Ectodermal cell (in vitro differentiated cells): ENCODE measurements at regions not wholly inside any gene's neighbourhood (a gene's known extent, or its start where the extent isn't known, plus 50 kb on each side); places are given as distances from the start of the nearest gene placed in this dataset.
"Not testable (repeated sequence)": the region's sequence is repeated elsewhere in the genome, so short reads cannot be mapped to it uniquely, and the experiment has no call there.

Source experiments
- H3K27ac ChIP-seq: 2 replicates; pipeline ENCODE4 v1.7.0; 2013; ENCODE audit warnings: mild to moderate bottlenecking, low read depth, low read length; ENCODE audit not compliant: insufficient read depth, poor library complexity, severe bottlenecking
- H3K27me3 ChIP-seq: 2 replicates; pipeline ENCODE4 v1.7.0; 2013; ENCODE audit warnings: mild to moderate bottlenecking, low read length; ENCODE audit not compliant: insufficient read depth, control insufficient read depth, poor library complexity, severe bottlenecking
- H3K36me3 ChIP-seq: one replicate; pipeline ENCODE4 v1.7.0; 2013; ENCODE audit warnings: low read length; ENCODE audit not compliant: control insufficient read depth, insufficient read depth
- H3K4me1 ChIP-seq: one replicate; pipeline ENCODE4 v1.7.0; 2013; ENCODE audit warnings: low read length; ENCODE audit not compliant: control insufficient read depth, insufficient read depth
- H3K4me3 ChIP-seq: 2 replicates; pipeline ENCODE4 v1.7.0; 2013; ENCODE audit warnings: low read depth, low read length, control low read depth; ENCODE audit not compliant: insufficient read depth
- H3K9me3 ChIP-seq: 2 replicates; pipeline ENCODE4 v1.7.0; 2013; ENCODE audit warnings: mild to moderate bottlenecking, low read length, moderate library complexity; ENCODE audit not compliant: control insufficient read depth
- WGBS, 2 experiments: methylation state at CpG; one replicate each; pipeline ENCODE4 v1.1.7; 2013; ENCODE audit warnings: missing lambda C conversion rate in 2 of 2; 5-methylcytosine and 5-hydroxymethylcytosine counted together

DNA sequence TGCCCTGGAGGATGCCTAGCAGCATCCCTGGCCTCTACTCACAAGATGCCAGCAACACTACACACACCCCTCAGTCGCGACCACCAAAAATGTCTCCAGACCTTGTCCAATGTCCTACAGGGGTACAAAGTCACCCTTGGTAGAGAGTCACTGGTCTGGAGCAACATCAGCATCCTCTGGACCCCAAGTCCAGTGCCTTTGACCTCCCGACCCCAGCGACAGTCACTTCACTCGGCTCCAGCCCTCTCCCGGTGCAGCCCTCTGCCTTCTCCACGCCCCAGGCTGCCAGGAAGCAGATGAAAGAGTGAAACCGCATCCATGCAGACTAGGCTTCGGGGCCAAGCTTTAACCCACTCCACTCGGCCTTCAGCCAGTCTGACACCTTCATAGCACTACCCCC is 92.0 kb upstream of the SRSF6 start:
- no peaks in the 10 kb centered on the region for H3K9me3 ChIP-seq
- 82 to 83% methylated on average over 10 of the region's 10 CpGs for WGBS, 2 experiments
- no peaks in the 10 kb centered on the region for H3K4me1 ChIP-seq
- no peak overlapping the region for H3K27ac ChIP-seq
- no peak overlapping the region for H3K4me3 ChIP-seq
- H3K27me3 ChIP-seq: no peaks in the 10 kb centered on the region
- no peaks in the 10 kb centered on the region for H3K36me3 ChIP-seq

DNA sequence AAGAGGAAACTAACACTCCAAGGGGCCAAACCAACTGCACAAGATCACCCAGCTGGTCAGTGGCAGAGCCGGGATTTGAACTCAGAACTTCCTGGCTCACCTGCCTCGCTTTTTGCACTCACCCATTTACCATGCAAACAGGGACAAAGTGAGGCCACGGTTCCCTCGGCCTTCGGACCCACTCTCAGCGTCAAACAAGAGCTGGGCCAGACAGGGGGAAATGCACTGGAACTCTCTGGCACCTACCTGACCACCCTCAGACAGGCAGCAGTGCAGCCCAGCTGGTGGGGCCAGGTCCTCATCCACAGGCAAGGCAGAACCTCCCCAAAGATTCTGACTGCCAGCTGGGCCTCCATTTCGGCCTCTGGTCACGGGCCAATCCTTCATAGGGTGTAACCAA is 93.7 kb upstream of the SRSF6 start:
- Histone ChIP-seq H3K27me3 (no peaks in the 10 kb centered on the region), H3K4me1 (no peaks in the 10 kb centered on the region), H3K9me3 (no peaks in the 10 kb centered on the region), H3K4me3 (no peak overlapping the region), H3K36me3 (no peaks in the 10 kb centered on the region), H3K27ac (no peak overlapping the region)
- WGBS, 2 experiments: 91 to 94% methylated on average over 8 of the region's 8 CpGs

GRCh38 chr20:43363506-43363905 is 94.2 kb upstream of the SRSF6 start:
- H3K36me3 ChIP-seq: no peaks in the 10 kb centered on the region
- H3K9me3 ChIP-seq: no peaks in the 10 kb centered on the region
- no peaks in the 10 kb centered on the region for H3K27me3 ChIP-seq
- no peaks in the 10 kb centered on the region for H3K4me1 ChIP-seq
- 87 to 91% methylated on average over 13 of the region's 13 CpGs for WGBS, 2 experiments
- no peak overlapping the region for H3K4me3 ChIP-seq
- H3K27ac ChIP-seq: no peak overlapping the region

- H3K4me1 ChIP-seq: no peaks in the 10 kb centered on the region
- H3K9me3 ChIP-seq: no peaks in the 10 kb centered on the region
- H3K4me3 ChIP-seq: no peak overlapping the region
- no peaks in the 10 kb centered on the region for H3K36me3 ChIP-seq
- WGBS, 2 experiments: 90 to 92% methylated on average over 4 of the region's 4 CpGs
- H3K27ac ChIP-seq: no peak overlapping the region
- no peaks in the 10 kb centered on the region for H3K27me3 ChIP-seq
Observed at GRCh38 chr20:43361526-43361925, 96.2 kb upstream of the SRSF6 start.

GRCh38 chr20:43360016-43360415 is 97.7 kb upstream of the SRSF6 start:
- no peak overlapping the region for H3K27ac ChIP-seq
- H3K4me3 ChIP-seq: no peak overlapping the region
- no peaks in the 10 kb centered on the region for H3K36me3 ChIP-seq
- H3K4me1 ChIP-seq: no peaks in the 10 kb centered on the region
- H3K27me3 ChIP-seq: no peaks in the 10 kb centered on the region
- H3K9me3 ChIP-seq: no peaks in the 10 kb centered on the region
- WGBS, 2 experiments: 90 to 91% methylated on average over 8 of the region's 8 CpGs

GRCh38 chr20:43358811-43359210 is 98.9 kb upstream of the SRSF6 start:
- H3K4me1 ChIP-seq: no peaks in the 10 kb centered on the region
- H3K9me3 ChIP-seq: no peaks in the 10 kb centered on the region
- 87 to 97% methylated on average over 2 of the region's 2 CpGs for WGBS, 2 experiments
- no peak overlapping the region for H3K27ac ChIP-seq
- no peaks in the 10 kb centered on the region for H3K36me3 ChIP-seq
- H3K4me3 ChIP-seq: no peak overlapping the region
- H3K27me3 ChIP-seq: no peaks in the 10 kb centered on the region

GRCh38 chr20:43357352-43357751 is 100.3 kb upstream of the SRSF6 start:
- H3K27me3 ChIP-seq: no peaks in the 10 kb centered on the region
- no peaks in the 10 kb centered on the region for H3K36me3 ChIP-seq
- H3K27ac ChIP-seq: no peak overlapping the region
- no peaks in the 10 kb centered on the region for H3K9me3 ChIP-seq
- H3K4me1 ChIP-seq: no peaks in the 10 kb centered on the region
- 90 to 95% methylated on average over 6 of the region's 6 CpGs for WGBS, 2 experiments
- H3K4me3 ChIP-seq: no peak overlapping the region

DNA sequence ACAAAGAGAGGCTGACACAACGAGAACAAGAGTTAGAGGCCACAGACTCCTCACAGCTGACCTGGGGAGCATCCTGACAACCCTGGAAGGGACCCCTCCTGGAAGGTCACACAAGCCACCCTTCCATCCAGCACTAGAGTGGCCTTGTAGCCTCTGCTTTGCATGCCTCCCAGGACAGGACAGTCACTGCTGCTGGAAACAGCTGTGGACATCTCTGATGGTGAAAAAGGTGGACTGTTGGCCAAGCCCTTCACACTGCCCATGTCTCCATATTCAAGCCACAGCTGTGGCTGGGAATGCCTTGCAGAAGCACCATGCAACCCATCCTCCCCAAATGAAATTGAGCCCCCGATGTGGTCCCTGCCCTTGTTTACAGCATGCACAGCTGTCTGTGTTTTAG is 102.1 kb upstream of the SRSF6 start:
- WGBS, 2 experiments: 91 to 95% methylated on average over 2 of the region's 2 CpGs
- Histone ChIP-seq H3K27me3 (no peaks in the 10 kb centered on the region), H3K36me3 (no peaks in the 10 kb centered on the region), H3K27ac (no peak overlapping the region), H3K4me1 (no peaks in the 10 kb centered on the region), H3K9me3 (no peaks in the 10 kb centered on the region), H3K4me3 (no peak overlapping the region)

GRCh38 chr20:43352996-43353395 is 104.7 kb upstream of the SRSF6 start:
- Histone ChIP-seq H3K4me1 (no peaks in the 10 kb centered on the region), H3K4me3 (no peak overlapping the region), H3K27ac (no peak overlapping the region), H3K27me3 (no peaks in the 10 kb centered on the region), H3K36me3 (no peaks in the 10 kb centered on the region), H3K9me3 (no peaks in the 10 kb centered on the region)
- 93% methylated on average over 8 of the region's 8 CpGs for WGBS, 2 experiments

- not testable (repeated sequence) for H3K27me3 ChIP-seq, H3K36me3 ChIP-seq, H3K27ac ChIP-seq, H3K9me3 ChIP-seq, H3K4me3 ChIP-seq, H3K4me1 ChIP-seq
- 81 to 93% methylated on average over 2 of the region's 3 CpGs for WGBS, 2 experiments
Observed at GRCh38 chr20:43350694-43351093, 107.0 kb upstream of the SRSF6 start.

GRCh38 chr20:43349841-43350240 is 107.9 kb upstream of the SRSF6 start:
- H3K4me3 ChIP-seq: no peak overlapping the region
- H3K27me3 ChIP-seq: no peaks in the 10 kb centered on the region
- H3K27ac ChIP-seq: no peak overlapping the region
- 89 to 92% methylated on average over 2 of the region's 2 CpGs for WGBS, 2 experiments
- no peaks in the 10 kb centered on the region for H3K36me3 ChIP-seq
- H3K9me3 ChIP-seq: no peaks in the 10 kb centered on the region
- no peaks in the 10 kb centered on the region for H3K4me1 ChIP-seq
